Tibial artery (tissue), 4 donors: ENCODE measurements at regions not wholly inside any gene's neighbourhood (a gene's known extent, or its start where the extent isn't known, plus 50 kb on each side); places are given as distances from the start of the nearest gene placed in this dataset.

Experiments
- DNase-seq, 2 donors: peaks; one replicate each; pipeline ENCODE4 v3.0.0-alpha.2; 2019
- H3K27ac ChIP-seq, 2 donors: fragments of 200-600 bp; sonication (generic) in 1 of 2; 1 replicate in 1 of 2; 2 replicates in 1 of 2; pipeline ENCODE4 v1.5.1; 2018 to 2019; ENCODE audit warnings: mild to moderate bottlenecking in 1 of 2
- H3K27me3 ChIP-seq, 2 donors: fragments of 200-600 bp; sonication (generic) in 1 of 2; one replicate each; pipeline versions ENCODE4 v1.5.1 to v1.6.0; 2016 to 2019
- H3K36me3 ChIP-seq, 3 donors: fragments of 200-600 bp; sonication (generic) in 2 of 3; one replicate each; pipeline ENCODE4 v1.5.1; 2016 to 2019; ENCODE audit warnings: mild to moderate bottlenecking in 2 of 3
- H3K4me1 ChIP-seq, 4 donors: fragments of 200-600 bp; sonication (generic) in 2 of 4; 1 replicate in 3 of 4; 2 replicates in 1 of 4; pipeline ENCODE4 v1.5.1; 2016 to 2019
- H3K4me3 ChIP-seq, 2 donors: fragments of 200-600 bp; sonication (generic) in 1 of 2; 1 replicate in 1 of 2; 2 replicates in 1 of 2; pipeline ENCODE4 v1.5.1; 2018 to 2019; ENCODE audit warnings: mild to moderate bottlenecking in 2 of 2
- H3K9me3 ChIP-seq, 3 donors: fragments of 200-600 bp; sonication (generic) in 1 of 3; one replicate each; pipeline ENCODE4 v1.5.1; 2016 to 2019
- intact Hi-C: fragments of 100-400 bp; cut with DNase I; formaldehyde crosslinking; loops from one replicate; pipeline ENCODE4 v1.15.0; 2023; ENCODE audit warnings: low total_unique reads
- TF ChIP-seq, protein P1 (sequence below), 2 experiments: fragments of 200-600 bp in 1 of 2; fragments of 450-650 bp in 1 of 2; IDR thresholded peaks; one replicate each; pipeline ENCODE4 v1.5.1; 2017 to 2019; ENCODE audit warnings: antibody characterized with exemption in 2 of 2, mild to moderate bottlenecking in 1 of 2, moderate library complexity in 1 of 2

DNA sequence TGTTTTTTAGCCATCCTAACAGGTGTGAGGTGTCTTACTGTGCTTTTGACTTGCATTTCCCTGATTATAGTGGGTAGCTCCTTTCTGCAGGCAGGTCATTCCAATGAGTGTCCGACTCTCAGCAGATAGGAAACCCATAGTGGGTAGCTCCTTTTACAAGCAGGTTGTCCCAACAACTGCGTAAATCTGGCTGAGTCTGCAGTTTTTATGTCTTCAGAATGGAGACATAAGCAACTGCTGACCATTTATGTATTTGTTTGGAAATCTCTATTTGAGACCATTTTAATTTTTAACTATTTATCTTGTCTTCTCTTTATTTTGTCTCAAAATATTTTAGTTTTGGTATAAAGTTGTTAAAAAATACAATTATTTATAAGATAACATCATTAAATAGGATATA, 839.4 kb downstream of the SLITRK6 start:
- no peak for DNase-seq
- no peaks in the 10 kb centered on the region for H3K27me3 ChIP-seq
- H3K9me3 ChIP-seq, result no peaks in the 10 kb centered on the region
- no peaks in the 10 kb centered on the region for H3K4me1 ChIP-seq
- no peak overlapping the region for H3K27ac ChIP-seq
- H3K4me3 ChIP-seq, result no peak overlapping the region
- TF ChIP-seq, protein P1, sequence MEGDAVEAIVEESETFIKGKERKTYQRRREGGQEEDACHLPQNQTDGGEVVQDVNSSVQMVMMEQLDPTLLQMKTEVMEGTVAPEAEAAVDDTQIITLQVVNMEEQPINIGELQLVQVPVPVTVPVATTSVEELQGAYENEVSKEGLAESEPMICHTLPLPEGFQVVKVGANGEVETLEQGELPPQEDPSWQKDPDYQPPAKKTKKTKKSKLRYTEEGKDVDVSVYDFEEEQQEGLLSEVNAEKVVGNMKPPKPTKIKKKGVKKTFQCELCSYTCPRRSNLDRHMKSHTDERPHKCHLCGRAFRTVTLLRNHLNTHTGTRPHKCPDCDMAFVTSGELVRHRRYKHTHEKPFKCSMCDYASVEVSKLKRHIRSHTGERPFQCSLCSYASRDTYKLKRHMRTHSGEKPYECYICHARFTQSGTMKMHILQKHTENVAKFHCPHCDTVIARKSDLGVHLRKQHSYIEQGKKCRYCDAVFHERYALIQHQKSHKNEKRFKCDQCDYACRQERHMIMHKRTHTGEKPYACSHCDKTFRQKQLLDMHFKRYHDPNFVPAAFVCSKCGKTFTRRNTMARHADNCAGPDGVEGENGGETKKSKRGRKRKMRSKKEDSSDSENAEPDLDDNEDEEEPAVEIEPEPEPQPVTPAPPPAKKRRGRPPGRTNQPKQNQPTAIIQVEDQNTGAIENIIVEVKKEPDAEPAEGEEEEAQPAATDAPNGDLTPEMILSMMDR (IDR thresholded peaks at IDR 0.05), result no peak
- intact Hi-C loops, result no loop called here
- no peaks in the 10 kb centered on the region for H3K36me3 ChIP-seq

DNA sequence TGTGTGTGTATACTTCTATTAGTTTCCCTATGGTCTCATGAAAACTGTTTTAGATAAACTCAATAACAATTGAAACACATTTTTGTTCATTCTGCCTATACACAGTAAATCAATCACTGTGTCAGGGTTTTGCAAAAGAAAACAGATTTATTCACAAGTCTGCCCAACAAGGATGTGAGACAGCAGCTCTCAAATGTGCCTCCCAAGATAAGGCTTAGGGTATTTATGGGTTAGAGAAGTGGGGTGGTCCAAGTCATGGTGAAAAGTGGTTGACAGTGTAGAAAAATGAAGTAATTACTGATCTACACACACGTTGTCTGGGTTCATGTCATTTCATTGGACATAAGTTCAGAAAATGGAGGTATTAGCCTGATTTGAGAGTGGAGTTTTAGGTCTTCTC, 844.6 kb downstream of the SLITRK6 start:
- TF ChIP-seq, protein P1 (IDR thresholded peaks at IDR 0.05), result no peak
- Histone ChIP-seq H3K36me3 (no peaks in the 10 kb centered on the region), H3K9me3 (no peaks in the 10 kb centered on the region), H3K4me1 (no peaks in the 10 kb centered on the region), H3K4me3 (no peak overlapping the region), H3K27me3 (no peaks in the 10 kb centered on the region), H3K27ac (no peak overlapping the region)
- DNase-seq, result no peak
- intact Hi-C loops, result no loop called here

DNA sequence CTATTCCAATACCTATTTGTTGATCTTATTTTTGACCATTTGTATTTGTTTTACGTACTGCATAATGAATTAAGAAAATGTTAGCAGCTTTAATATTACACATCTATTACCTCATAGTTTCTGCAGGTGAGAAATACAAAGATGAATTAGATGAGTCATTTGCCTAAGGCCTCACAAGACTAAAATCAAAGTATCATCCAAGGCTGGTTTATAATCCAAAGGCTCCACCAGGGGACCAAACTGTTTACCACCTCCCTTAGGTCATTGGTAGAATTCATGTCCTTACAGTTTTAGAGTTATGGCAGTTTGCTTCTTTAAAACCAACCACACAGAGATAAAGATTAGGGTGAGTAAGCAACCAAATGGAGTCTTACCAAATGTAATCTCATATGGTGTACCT, 848.1 kb downstream of the SLITRK6 start:
- Histone ChIP-seq H3K4me3 (no peak overlapping the region), H3K27ac (no peak overlapping the region), H3K9me3 (no peaks in the 10 kb centered on the region), H3K27me3 (no peaks in the 10 kb centered on the region), H3K36me3 (no peaks in the 10 kb centered on the region), H3K4me1 (no peaks in the 10 kb centered on the region)
- no peak for DNase-seq
- TF ChIP-seq, protein P1 (IDR thresholded peaks at IDR 0.05), result no peak
- intact Hi-C loops, result no loop called here

DNA sequence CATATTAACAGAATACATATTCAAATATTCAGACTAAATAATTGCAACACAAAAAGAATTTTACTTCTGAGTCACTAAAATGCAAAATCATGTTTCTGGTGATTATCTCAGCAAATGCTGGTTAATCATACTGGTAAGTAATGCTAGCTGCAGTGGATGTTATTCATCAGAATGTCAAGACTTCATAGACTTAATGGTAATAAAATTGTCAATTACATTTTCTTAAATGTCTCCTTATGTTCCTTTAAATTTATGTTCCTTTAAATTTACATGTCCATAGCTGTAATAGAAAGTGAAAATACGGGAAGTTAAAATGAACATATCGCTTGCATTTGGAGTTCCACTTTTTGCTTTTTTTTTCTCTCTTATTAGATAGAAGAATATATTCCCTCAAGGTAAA, 853.0 kb downstream of the SLITRK6 start:
- intact Hi-C loops, result no loop called here
- DNase-seq, result no peak
- Histone ChIP-seq H3K4me1 (no peaks in the 10 kb centered on the region), H3K36me3 (no peaks in the 10 kb centered on the region), H3K9me3 (no peaks in the 10 kb centered on the region), H3K27ac (no peak overlapping the region), H3K27me3 (no peaks in the 10 kb centered on the region), H3K4me3 (no peak overlapping the region)
- TF ChIP-seq, protein P1 (IDR thresholded peaks at IDR 0.05), result no peak

DNA sequence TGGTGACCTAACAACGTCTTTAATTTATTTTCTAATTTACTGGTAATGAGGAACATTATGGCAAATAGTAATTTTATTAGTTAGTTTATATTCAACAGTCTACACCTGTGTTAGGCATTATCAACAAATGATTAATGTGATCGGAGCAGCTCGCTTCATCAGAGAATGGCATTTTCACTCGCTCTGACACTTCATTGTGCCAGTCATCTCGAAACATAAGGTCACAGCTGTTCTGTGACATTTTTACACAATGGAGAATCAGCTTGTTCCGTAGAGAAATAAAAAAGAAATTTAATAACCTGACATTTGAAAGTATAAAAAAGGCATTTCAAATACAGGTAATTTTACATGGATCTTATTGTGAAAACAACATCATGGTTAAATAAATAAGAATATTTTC, 858.4 kb downstream of the SLITRK6 start:
- intact Hi-C loops, result no loop called here
- H3K4me1 ChIP-seq, result no peaks in the 10 kb centered on the region
- no peak for DNase-seq
- TF ChIP-seq, protein P1 (IDR thresholded peaks at IDR 0.05), result no peak
- H3K27ac ChIP-seq, result no peak overlapping the region
- no peaks in the 10 kb centered on the region for H3K27me3 ChIP-seq
- H3K36me3 ChIP-seq, result no peaks in the 10 kb centered on the region
- H3K9me3 ChIP-seq, result no peaks in the 10 kb centered on the region
- H3K4me3 ChIP-seq, result no peak overlapping the region

DNA sequence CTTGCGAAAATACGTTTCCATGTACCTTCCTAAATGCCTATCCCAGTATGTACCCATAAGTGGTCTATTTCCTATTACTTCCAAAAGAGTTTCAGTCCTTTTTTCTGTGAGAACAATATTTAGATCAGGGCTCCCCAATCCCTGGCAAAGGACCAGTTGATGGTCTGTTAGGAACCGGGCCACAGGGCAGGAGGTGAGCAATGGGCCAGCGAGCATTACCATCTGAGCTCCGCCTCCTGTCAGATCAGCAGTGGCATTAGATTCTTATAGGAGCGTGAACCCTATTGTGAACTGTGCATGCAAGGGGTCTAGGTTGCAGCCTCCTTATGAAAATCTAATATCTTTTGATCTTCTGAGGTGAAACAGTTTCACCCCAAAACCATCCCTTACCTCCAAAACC, 859.1 kb downstream of the SLITRK6 start:
- no peak for DNase-seq
- TF ChIP-seq, protein P1 (IDR thresholded peaks at IDR 0.05), result no peak
- Histone ChIP-seq H3K4me1 (peaks cover 0 to 6% (median 0%) of the 10 kb centered on the region in 4 donors), H3K27me3 (no peaks in the 10 kb centered on the region), H3K27ac (no peak overlapping the region), H3K4me3 (no peak overlapping the region), H3K36me3 (no peaks in the 10 kb centered on the region), H3K9me3 (no peaks in the 10 kb centered on the region)
- intact Hi-C loops, result no loop called here
